Adrenal gland (tissue), 9 donors: ENCODE measurements at regions not wholly inside any gene's neighbourhood (a gene's known extent, or its start where the extent isn't known, plus 50 kb on each side); places are given as distances from the start of the nearest gene placed in this dataset.

Experiments used
- DNase-seq, 7 donors: peaks; one replicate each; pipeline ENCODE4 v3.0.0-alpha.2; 2019 to 2020
- H3K27ac ChIP-seq, 5 donors: fragments of 200-600 bp; sonication (generic) in 4 of 5; 1 replicate in 3 of 5; 2 replicates in 2 of 5; pipeline versions ENCODE4 v1.5.1 to v1.8.0; 2016 to 2020; ENCODE audit warnings: mild to moderate bottlenecking in 1 of 5
- H3K27me3 ChIP-seq: fragments of 200-600 bp; 2 replicates; pipeline ENCODE4 v1.8.0; 2021
- H3K36me3 ChIP-seq, 2 donors: fragments of 200-600 bp; replicated peaks in 1 of 2; 1 replicate in 1 of 2; 2 replicates in 1 of 2; pipeline versions ENCODE4 v1.5.1 to v1.8.0; 2018 to 2022
- H3K4me1 ChIP-seq, 2 donors: fragments of 200-600 bp; replicated peaks in 1 of 2; 1 replicate in 1 of 2; 2 replicates in 1 of 2; pipeline versions ENCODE4 v1.5.1 to v1.8.0; 2018 to 2021
- H3K4me3 ChIP-seq, 4 donors: fragments of 200-600 bp; sonication (generic) in 3 of 4; one replicate each; pipeline ENCODE4 v1.5.1; 2016 to 2018
- H3K9me3 ChIP-seq, 3 donors: fragments of 200-600 bp; sonication (generic) in 1 of 3; replicated peaks in 1 of 3; 1 replicate in 2 of 3; 2 replicates in 1 of 3; pipeline versions ENCODE4 v1.5.1 to v1.8.0; 2016 to 2021
- POLR2A ChIP-seq, 2 donors: fragments of 450-650 bp; IDR thresholded peaks; one replicate each; pipeline ENCODE4 v1.6.1; 2017; ENCODE audit warnings: antibody characterized with exemption in 2 of 2, mild to moderate bottlenecking in 2 of 2, moderate library complexity in 1 of 2
- WGBS, 4 donors: extraction: QIAGEN DNeasy Blood & Tissue Kit in 2 of 4; methylation state at CpG; one replicate each; pipeline versions ENCODE4 v1.1.5 to v1.1.7; 2013 to 2017; 5-methylcytosine and 5-hydroxymethylcytosine counted together
- intact Hi-C, 2 donors: fragments of 100-400 bp; cut with DNase I; formaldehyde crosslinking; loops; one replicate each; pipeline versions ENCODE4 v1.14.1 to v1.15.0; 2022 to 2023
- TF ChIP-seq, protein P1 (sequence below), 6 experiments: fragments of 450-650 bp in 4 of 6; fragments of 200-600 bp in 2 of 6; sonication (generic) in 1 of 6; IDR thresholded peaks; 1 replicate in 5 of 6; 2 replicates in 1 of 6; pipeline versions ENCODE4 v1.5.1 to v1.8.0; 2016 to 2021; ENCODE audit warnings: antibody characterized with exemption in 6 of 6, mild to moderate bottlenecking in 2 of 6, moderate library complexity in 1 of 6
- donor health status: healthy with polysubstance abuse.
- donor health status: Bipolar disorder and iron deficiency.
- donor health status: DM: yes; HTN: yes; CAD: no.
- donor health status: DM: no; HTN: no; CAD: no.
- donor health status: DM: no; HTN: no; CAD: no.

DNA sequence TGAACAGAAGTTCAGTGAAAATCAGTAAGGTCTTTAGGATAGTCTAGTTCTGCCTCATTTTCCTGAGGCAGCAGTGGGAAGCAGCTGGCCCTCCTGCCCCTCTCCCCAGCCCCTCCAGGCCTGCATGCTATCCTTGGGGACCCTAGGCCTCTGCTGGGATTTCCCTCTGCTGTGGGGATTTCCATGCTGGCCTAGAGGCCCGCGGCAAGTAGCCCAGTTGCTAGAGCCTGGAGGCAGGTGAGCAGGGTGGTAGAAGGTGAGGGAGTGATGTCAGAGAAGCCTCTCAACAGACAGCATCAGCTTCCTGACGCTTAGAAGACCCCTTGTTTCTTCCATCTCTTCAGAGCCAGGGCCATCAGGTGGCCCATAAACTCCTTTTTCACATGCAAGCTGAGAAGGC lies 305.8 kb upstream of the THBS1 start:
- no peaks in the 10 kb centered on the region for H3K27me3 ChIP-seq
- H3K36me3 ChIP-seq: no peaks in the 10 kb centered on the region
- H3K4me1 ChIP-seq: no peaks in the 10 kb centered on the region
- H3K4me3 ChIP-seq: no peak overlapping the region
- DNase-seq: no peak
- no peaks in the 10 kb centered on the region for H3K9me3 ChIP-seq
- TF ChIP-seq, protein P1, sequence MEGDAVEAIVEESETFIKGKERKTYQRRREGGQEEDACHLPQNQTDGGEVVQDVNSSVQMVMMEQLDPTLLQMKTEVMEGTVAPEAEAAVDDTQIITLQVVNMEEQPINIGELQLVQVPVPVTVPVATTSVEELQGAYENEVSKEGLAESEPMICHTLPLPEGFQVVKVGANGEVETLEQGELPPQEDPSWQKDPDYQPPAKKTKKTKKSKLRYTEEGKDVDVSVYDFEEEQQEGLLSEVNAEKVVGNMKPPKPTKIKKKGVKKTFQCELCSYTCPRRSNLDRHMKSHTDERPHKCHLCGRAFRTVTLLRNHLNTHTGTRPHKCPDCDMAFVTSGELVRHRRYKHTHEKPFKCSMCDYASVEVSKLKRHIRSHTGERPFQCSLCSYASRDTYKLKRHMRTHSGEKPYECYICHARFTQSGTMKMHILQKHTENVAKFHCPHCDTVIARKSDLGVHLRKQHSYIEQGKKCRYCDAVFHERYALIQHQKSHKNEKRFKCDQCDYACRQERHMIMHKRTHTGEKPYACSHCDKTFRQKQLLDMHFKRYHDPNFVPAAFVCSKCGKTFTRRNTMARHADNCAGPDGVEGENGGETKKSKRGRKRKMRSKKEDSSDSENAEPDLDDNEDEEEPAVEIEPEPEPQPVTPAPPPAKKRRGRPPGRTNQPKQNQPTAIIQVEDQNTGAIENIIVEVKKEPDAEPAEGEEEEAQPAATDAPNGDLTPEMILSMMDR (IDR thresholded peaks at IDR 0.05): no peak
- no peak for TF ChIP-seq POLR2A (IDR thresholded peaks at IDR 0.05)
- no peak overlapping the region for H3K27ac ChIP-seq
- intact Hi-C loops: no loop called here
- WGBS, 4 donors: 77 to 93% (median 87%) methylated on average over 3 of the region's 3 CpGs

DNA sequence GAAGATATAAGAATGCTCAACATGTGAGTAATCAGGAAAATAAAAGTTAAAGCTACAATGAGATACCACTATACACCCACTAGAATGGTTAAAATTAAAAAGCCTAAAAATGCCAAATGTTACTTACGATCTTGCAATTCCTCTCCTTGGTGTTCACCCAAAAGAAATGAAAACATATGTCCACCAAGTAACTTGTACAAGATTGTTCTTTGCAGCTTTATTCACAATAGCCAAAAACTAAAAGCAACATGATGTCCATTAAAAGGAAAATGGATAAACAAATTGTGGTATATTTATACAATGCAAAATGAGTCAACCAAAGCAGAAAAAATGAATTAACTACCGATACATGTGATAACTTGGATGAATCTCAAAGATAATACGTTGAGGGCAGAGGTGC lies 301.6 kb upstream of the THBS1 start:
- DNase-seq: no peak
- Histone ChIP-seq H3K4me3 (no peak overlapping the region), H3K9me3 (no peaks in the 10 kb centered on the region), H3K27me3 (peaks cover 3% of the 10 kb centered on the region), H3K36me3 (no peaks in the 10 kb centered on the region), H3K4me1 (no peaks in the 10 kb centered on the region), H3K27ac (no peak overlapping the region)
- intact Hi-C loops: no loop called here
- TF ChIP-seq, protein P1 (IDR thresholded peaks at IDR 0.05): no peak
- no peak for TF ChIP-seq POLR2A (IDR thresholded peaks at IDR 0.05)
- 73 to 83% (median 79%) methylated on average over 3 of the region's 3 CpGs for WGBS, 4 donors

DNA sequence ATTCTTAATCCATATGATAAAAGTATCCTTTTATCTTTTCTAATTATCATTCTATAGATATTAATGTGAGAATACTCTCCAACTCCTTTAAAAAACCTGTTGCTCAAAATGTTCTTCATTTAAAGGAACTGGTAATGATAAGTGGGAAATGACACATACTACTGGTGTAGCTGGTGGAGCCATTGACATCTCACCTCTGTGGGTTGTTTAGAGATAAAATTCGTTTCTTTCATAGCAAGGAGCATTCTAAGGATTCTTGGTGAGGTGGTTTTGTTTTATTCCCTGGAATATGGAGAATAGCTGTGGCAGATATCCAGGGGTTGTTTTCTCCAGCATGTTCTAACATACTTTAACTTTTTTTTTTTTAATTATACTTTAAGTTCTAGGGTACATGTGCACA lies 299.8 kb upstream of the THBS1 start:
- no peak for TF ChIP-seq POLR2A (IDR thresholded peaks at IDR 0.05)
- TF ChIP-seq, protein P1 (IDR thresholded peaks at IDR 0.05): no peak
- no peak for DNase-seq
- Histone ChIP-seq H3K27me3 (peaks cover 3% of the 10 kb centered on the region), H3K9me3 (no peaks in the 10 kb centered on the region), H3K36me3 (no peaks in the 10 kb centered on the region), H3K27ac (no peak overlapping the region), H3K4me3 (no peak overlapping the region), H3K4me1 (no peaks in the 10 kb centered on the region)
- WGBS, 4 donors: 29 to 47% (median 40%) methylated on average over 1 of the region's 1 CpG
- intact Hi-C loops: no loop called here

DNA sequence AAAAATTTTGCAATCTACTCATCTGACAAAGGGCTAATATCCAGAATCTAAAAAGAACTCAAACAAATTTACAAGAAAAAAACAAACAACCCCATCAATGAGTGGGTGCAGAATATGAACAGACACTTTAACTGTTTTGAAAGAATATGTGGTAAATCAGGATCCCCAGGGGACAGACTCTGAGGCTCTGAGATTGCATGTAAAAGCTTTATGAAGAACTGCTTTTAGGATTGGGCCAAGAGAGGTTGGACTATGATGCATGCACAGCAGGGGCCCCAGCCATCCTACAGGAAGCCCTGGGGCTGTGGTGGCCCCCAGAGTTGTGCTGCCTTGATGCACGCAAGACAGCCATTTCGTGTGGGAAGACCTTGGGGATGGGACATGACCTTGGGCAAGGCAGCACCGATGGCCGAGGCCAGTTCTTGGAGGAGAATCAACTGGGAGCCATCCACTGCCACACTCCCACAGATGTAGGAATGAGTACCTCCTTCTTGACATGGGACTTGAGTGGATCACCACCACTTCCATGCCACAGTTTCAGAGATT lies 298.1 kb upstream of the THBS1 start:
- 55 to 62% (median 55%) methylated on average over 4 of the region's 4 CpGs; no CpG with 5 or more reads in 1 of the 4 donors for WGBS, 4 donors
- Histone ChIP-seq H3K36me3 (no peaks in the 10 kb centered on the region), H3K9me3 (no peaks in the 10 kb centered on the region), H3K27ac (no peak overlapping the region), H3K4me1 (no peaks in the 10 kb centered on the region), H3K4me3 (no peak overlapping the region), H3K27me3 (peaks cover 3% of the 10 kb centered on the region)
- intact Hi-C loops: no loop called here
- DNase-seq: no peak
- TF ChIP-seq, protein P1 (IDR thresholded peaks at IDR 0.05): no peak
- no peak for TF ChIP-seq POLR2A (IDR thresholded peaks at IDR 0.05)
